ENCODE measurements at regions not wholly inside any gene's neighbourhood (a gene's known extent, or its start where the extent isn't known, plus 50 kb on each side); places are given as distances from the start of the nearest gene placed in this dataset.

DNA sequence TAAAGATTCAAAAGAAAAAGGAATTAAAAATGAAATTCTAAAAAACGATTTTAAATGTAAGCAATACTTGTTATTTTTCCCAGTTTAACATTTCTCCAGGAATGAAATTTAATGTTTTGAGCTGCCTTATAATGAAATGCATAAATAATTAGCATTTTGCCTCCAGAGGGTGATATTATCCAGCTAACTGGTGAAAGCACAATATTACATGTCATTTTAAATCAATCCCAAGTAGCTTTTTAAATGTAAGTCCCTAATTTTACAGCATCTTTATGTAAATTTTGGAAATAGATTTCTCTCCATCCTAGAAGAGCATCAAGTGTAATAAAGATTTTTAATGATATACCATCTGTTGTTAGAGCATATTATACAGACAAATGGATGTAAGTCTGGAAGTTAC lies 139.1 kb upstream of the P2RY1 start:
- H3K4me3 ChIP-seq (IDR thresholded peaks at IDR 0.05; ENCODE audit: insufficient read depth, low read depth, low read length): no peak overlapping the region
- no peak overlapping the region for H3K4me2 ChIP-seq
- H4K20me1 ChIP-seq (ENCODE audit: insufficient read depth): no peaks in the 10 kb centered on the region
- H3K79me2 ChIP-seq (ENCODE audit: insufficient read depth, low read depth): no peaks in the 10 kb centered on the region
- H2AFZ ChIP-seq (ENCODE audit: low read depth): no peak overlapping the region
- TF ChIP-seq, protein P1, sequence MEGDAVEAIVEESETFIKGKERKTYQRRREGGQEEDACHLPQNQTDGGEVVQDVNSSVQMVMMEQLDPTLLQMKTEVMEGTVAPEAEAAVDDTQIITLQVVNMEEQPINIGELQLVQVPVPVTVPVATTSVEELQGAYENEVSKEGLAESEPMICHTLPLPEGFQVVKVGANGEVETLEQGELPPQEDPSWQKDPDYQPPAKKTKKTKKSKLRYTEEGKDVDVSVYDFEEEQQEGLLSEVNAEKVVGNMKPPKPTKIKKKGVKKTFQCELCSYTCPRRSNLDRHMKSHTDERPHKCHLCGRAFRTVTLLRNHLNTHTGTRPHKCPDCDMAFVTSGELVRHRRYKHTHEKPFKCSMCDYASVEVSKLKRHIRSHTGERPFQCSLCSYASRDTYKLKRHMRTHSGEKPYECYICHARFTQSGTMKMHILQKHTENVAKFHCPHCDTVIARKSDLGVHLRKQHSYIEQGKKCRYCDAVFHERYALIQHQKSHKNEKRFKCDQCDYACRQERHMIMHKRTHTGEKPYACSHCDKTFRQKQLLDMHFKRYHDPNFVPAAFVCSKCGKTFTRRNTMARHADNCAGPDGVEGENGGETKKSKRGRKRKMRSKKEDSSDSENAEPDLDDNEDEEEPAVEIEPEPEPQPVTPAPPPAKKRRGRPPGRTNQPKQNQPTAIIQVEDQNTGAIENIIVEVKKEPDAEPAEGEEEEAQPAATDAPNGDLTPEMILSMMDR (conservative IDR thresholded peaks at IDR 0.05; ENCODE audit: low read depth, low read length): no peak
- no peaks in the 10 kb centered on the region for H3K4me1 ChIP-seq (ENCODE audit: low read depth, poor library complexity, severe bottlenecking)
- no peak overlapping the region for H3K9ac ChIP-seq
- no peak overlapping the region for H3K27ac ChIP-seq
- H3K27me3 ChIP-seq (ENCODE audit: insufficient read depth, low read depth): no peaks in the 10 kb centered on the region
- H3K36me3 ChIP-seq (ENCODE audit: insufficient read depth): no peaks in the 10 kb centered on the region

DNA sequence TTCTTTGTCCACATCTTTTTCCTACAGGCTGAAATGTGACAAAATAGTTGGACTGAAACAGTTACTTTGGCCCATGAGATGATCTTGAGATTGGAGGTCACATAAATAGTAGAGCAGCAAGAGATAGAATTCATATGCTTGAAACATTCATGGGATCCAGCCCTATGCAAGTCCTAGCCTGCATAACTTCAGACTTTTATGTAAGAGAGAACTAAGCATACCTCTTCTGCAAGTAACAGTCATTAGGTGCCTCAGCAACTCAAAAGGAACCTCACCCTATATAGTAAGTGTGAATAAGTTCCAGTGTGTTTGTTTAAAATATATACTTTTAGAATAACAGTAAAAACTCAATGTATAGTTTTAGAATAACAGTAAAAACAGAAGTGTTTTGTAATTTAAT lies 138.0 kb upstream of the P2RY1 start:
- Histone ChIP-seq H3K9ac (no peak overlapping the region), H3K27me3 (ENCODE audit: insufficient read depth, low read depth) (no peaks in the 10 kb centered on the region), H3K4me3 (IDR thresholded peaks at IDR 0.05; ENCODE audit: insufficient read depth, low read depth, low read length) (no peak overlapping the region), H3K4me1 (ENCODE audit: low read depth, poor library complexity, severe bottlenecking) (no peaks in the 10 kb centered on the region), H3K79me2 (ENCODE audit: insufficient read depth, low read depth) (no peaks in the 10 kb centered on the region), H2AFZ (ENCODE audit: low read depth) (no peak overlapping the region), H4K20me1 (ENCODE audit: insufficient read depth) (no peaks in the 10 kb centered on the region), H3K27ac (no peak overlapping the region), H3K4me2 (no peak overlapping the region), H3K36me3 (ENCODE audit: insufficient read depth) (no peaks in the 10 kb centered on the region)
- TF ChIP-seq, protein P1 (conservative IDR thresholded peaks at IDR 0.05; ENCODE audit: low read depth, low read length): no peak

- H2AFZ ChIP-seq (ENCODE audit: low read depth): no peak overlapping the region
- H3K79me2 ChIP-seq (ENCODE audit: insufficient read depth, low read depth): no peaks in the 10 kb centered on the region
- H3K9ac ChIP-seq: no peak overlapping the region
- no peak overlapping the region for H3K27ac ChIP-seq
- no peak overlapping the region for H3K4me3 ChIP-seq (IDR thresholded peaks at IDR 0.05; ENCODE audit: insufficient read depth, low read depth, low read length)
- H3K4me1 ChIP-seq (ENCODE audit: low read depth, poor library complexity, severe bottlenecking): no peaks in the 10 kb centered on the region
- H4K20me1 ChIP-seq (ENCODE audit: insufficient read depth): no peaks in the 10 kb centered on the region
- H3K4me2 ChIP-seq: no peak overlapping the region
- TF ChIP-seq, protein P1 (conservative IDR thresholded peaks at IDR 0.05; ENCODE audit: low read depth, low read length): no peak
- no peaks in the 10 kb centered on the region for H3K27me3 ChIP-seq (ENCODE audit: insufficient read depth, low read depth)
- no peaks in the 10 kb centered on the region for H3K36me3 ChIP-seq (ENCODE audit: insufficient read depth)
Observed at GRCh38 chr3:152703245-152703890, 131.6 kb upstream of the P2RY1 start.

- 0 out of 2 replicates have a peak overlapping the region, but pooled peaks have one; percentile 1 for H3K4me2 ChIP-seq
- TF ChIP-seq, protein P1 (conservative IDR thresholded peaks at IDR 0.05; ENCODE audit: low read depth, low read length): no peak
- no peak overlapping the region for H3K4me3 ChIP-seq (IDR thresholded peaks at IDR 0.05; ENCODE audit: insufficient read depth, low read depth, low read length)
- no peak overlapping the region for H3K27ac ChIP-seq
- H2AFZ ChIP-seq (ENCODE audit: low read depth): no peak overlapping the region
- H3K27me3 ChIP-seq (ENCODE audit: insufficient read depth, low read depth): no peaks in the 10 kb centered on the region
- no peak overlapping the region for H3K9ac ChIP-seq
- H3K4me1 ChIP-seq (ENCODE audit: low read depth, poor library complexity, severe bottlenecking): no peaks in the 10 kb centered on the region
- no peaks in the 10 kb centered on the region for H4K20me1 ChIP-seq (ENCODE audit: insufficient read depth)
- H3K79me2 ChIP-seq (ENCODE audit: insufficient read depth, low read depth): no peaks in the 10 kb centered on the region
- no peaks in the 10 kb centered on the region for H3K36me3 ChIP-seq (ENCODE audit: insufficient read depth)
Observed at GRCh38 chr3:152706991-152707713, 127.8 kb upstream of the P2RY1 start.
